Inferior parietal cortex (tissue), 1 donor: ENCODE measurements at regions not wholly inside any gene's neighbourhood (a gene's known extent, or its start where the extent isn't known, plus 50 kb on each side); places are given as distances from the start of the nearest gene placed in this dataset.
"Not testable (repeated sequence)": the region's sequence is repeated elsewhere in the genome, so short reads cannot be mapped to it uniquely, and the experiment has no call there.

Experiments
- DNase-seq: peaks from one replicate; pipeline ENCODE4 v3.0.0-alpha.2; 2016; ENCODE audit errors: extremely low spot score

DNA sequence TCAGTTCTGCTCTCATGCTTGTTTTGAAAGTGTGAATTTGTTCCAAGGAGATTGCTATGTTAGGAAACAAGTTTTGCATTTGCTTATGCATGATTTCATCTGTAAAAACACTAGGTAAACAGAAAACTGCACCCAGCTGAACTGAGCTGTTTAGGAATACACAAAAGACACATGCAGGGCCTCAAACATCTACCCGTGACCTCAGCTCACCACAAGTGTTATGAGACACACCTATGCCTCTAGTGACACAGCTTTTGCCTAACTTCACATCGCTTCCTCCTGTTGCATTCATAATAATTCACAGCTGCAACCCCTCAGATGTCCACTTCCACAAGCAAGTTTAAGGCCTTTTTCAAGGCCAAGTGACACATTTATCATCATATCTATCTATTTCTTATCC is 98.0 kb upstream of the SLC24A3 start:
- peak; percentile 8 for DNase-seq

DNA sequence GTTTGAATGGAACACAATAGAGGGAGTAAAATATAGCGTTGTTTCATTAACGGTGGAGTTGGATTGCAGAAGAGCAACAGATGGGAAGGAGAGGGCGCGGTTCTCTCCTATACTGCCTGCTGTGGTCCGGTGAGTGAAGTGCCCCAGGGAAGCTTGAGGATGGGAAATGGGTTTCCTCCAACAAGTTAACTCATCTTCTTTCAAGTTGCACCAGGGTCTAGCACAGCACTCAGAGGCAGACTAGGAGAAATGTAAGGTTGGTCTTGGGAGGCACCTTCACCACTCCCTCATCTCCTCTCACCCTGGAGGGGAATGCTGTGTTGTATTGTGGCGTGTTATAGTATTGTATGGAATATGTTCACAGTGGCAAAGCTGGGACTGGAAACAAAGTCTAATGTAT is 96.9 kb upstream of the SLC24A3 start:
- DNase-seq, result no peak

DNA sequence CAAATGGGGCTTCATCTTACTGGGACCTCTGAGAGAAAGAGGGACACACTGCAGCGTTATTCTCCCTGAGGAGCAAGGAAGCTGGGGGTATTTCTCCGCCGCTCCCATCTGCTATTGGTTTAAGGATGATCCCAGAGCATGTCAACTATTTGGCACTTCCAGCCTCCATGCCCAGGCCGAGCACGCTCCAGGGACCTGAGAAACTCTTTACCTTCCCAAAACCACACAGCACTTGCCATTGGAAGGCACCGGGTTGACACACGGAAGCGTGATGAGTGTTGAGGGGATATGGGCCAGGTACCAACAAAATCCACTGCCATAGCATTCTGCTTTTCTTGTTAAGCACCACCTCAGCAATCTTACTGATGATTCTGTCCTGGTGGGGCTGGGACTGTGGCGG is 92.4 kb upstream of the SLC24A3 start:
- no peak for DNase-seq

DNA sequence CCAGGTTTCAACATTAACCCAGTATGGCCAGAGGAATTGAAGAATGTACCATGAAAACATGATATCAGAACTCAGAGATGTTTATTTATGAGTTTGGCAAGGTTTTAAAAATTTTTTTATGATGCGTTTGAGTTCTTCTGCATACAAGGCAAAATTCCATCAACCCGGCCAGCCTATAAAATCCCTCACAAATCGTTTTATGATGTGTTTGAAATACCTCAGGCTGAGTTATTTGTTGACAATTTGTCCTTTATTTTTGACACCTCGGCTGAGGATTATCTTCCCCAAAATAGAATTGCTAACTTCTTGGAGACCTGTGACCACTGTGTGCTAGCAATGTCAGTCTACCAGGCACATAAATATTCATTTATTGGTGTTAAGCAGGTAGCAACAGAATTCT is 91.9 kb upstream of the SLC24A3 start:
- DNase-seq, result no peak

- DNase-seq, result no peak
These were observed 91.0 kb upstream of the SLC24A3 start for GRCh38 chr20:19121463-19121862.

DNA sequence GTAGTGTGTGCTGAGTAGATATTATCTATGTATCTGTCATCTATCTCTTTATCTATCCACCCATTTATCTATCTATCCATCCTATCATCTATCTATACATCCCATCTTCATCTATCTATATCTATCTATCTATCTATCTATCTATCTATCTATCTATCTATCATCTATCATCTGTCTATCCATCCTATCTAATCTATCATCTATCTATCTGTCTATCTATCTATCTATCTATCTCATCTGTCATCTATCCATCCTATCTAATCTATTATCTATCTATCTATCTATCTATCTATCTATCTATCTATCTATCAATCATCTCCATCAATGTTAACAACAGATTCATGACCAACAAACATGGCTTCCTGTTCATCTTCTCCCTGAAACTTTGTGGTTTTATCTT is 90.5 kb upstream of the SLC24A3 start:
- no peak for DNase-seq

- DNase-seq, result no peak
These were observed 90.0 kb upstream of the SLC24A3 start for GRCh38 chr20:19122395-19122794.

GRCh38 chr20:19125508-19125907 is 86.9 kb upstream of the SLC24A3 start:
- no peak for DNase-seq

- DNase-seq, result no peak
These were observed 83.1 kb upstream of the SLC24A3 start for GRCh38 chr20:19129306-19129705.

GRCh38 chr20:19129976-19130612 is 82.3 kb upstream of the SLC24A3 start:
- no peak for DNase-seq

DNA sequence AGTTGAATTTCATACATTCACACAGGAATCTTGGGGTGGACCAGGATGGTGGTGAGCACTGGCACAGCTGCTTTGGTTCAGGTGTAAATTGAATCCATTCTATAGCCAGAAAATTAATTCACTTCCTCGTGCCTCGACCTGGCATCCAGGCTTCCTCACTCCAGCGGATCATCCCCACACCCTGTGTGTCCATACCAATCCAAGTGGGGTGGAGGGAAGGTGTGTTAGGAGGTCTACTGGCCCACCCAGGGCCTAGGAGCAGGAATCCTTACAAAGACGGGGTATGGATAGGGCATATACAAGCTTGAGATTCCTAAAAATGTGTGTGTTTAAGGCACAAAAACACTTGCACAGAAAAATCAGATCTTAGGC is 81.8 kb upstream of the SLC24A3 start:
- DNase-seq, result no peak

GRCh38 chr20:19137641-19138040 is 74.8 kb upstream of the SLC24A3 start:
- no peak for DNase-seq

DNA sequence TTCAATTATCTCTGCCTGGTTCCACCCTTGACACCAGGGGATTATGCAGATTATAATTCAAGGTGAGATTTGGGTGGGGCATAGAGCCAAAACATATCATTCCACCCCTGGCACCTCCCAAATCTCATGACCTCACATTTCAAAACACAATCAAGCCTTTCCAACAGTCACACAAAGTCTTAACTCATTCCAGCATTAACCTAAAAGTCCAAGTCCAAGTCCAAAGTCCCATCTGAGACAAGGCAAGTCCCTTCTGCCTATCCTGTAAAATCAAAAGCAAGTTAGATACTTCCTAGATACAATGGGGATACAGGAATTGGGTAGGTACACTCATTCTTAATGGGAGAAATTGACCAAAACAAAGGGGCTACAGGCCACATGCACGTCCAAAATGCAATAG is 73.7 kb upstream of the SLC24A3 start:
- no peak for DNase-seq

DNA sequence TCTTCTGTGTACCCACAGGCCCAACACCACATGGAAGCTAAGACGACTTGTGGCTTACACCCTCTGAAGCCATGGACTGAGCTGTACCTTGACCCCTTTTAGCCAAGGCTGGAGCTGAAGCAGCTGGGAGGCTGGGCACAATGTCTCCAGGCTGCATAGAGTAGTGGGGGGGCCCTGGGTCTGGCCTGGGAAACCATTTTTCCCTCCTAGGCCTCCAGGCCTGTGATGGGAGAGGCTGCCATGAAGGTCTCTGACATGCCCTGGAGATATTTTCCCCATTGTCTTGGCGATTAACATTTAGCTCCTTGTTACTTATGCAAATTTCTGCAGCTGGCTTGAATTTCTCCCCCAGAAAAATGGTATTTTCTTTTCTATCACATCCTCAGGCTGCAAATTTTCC is 72.9 kb upstream of the SLC24A3 start:
- not testable (repeated sequence) for DNase-seq

DNA sequence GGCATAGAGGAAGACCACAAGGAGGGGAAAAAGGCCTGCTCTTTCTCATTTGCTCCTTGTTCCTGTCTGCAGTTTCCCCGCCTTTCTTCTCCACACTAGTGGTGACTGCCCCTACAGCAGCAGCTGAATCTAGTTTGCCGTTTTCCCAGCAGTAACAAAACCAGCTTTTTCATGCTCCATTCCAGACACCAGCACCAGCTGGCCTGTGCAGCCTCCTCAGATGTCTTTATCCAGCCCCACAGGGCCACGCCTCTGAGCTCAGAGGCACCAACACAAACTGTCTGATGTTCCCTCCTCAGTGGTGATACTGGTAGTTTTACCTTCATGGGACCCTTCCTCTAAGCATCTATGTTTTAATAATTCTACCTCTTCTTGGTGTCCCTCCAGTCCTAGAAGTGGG is 70.4 kb upstream of the SLC24A3 start:
- no peak for DNase-seq

DNA sequence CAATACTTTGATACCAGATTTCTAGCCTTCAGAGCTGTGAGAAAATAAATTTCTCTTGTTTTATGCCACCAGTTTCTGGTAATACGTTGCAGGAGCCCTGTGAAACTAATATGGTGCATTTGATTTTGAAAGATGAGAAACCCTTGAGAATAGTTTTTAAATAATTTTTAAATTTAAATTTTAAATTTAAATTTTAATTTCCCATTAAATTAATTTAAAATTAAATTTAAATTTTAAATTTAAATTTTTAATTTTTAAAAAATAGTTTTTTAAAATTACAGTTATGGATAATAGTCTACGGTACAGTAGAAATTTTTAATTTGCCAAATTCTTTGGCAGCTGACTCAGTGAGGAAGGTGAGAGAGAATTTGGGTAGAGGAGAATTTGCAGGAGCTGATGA is 68.6 kb upstream of the SLC24A3 start:
- no peak for DNase-seq

DNA sequence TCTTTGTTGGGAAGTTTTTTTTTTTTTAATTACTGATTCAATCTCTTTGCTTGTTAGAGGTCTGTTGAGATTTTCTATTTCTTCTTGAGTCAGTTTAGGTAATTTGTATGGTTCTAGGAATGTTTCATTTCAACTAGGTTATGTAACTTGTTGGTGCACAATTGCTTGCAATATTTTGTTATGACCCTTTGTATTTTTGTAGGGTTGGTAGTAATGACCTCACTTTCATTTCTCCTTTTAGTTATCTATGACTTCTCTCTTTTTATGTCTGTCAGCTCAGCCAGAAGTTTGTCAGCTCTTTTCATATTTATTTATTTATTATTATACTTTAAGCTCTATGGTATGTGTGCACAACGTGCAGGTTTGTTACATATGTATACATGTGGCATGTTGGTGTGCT is 51.1 kb upstream of the SLC24A3 start:
- no peak for DNase-seq
